HCT116 (cell line): ENCODE measurements at regions not wholly inside any gene's neighbourhood (a gene's known extent, or its start where the extent isn't known, plus 50 kb on each side); places are given as distances from the start of the nearest gene placed in this dataset.

ENCODE experiments used
- ATAC-seq: fragments of 200-7000 bp; cut with Tn5 transposase; 2 replicates; pipeline ENCODE4 v1.9.1; 2020; ENCODE audit warnings: mild to moderate bottlenecking, moderate library complexity
- BruUV-seq: library from RNA; stranded (reverse); fragments of 400-500 nt; replicated peaks from 2 replicates; lab custom pipeline; 2021; lab: Mats Ljungman, UMichigan
- CTCF ChIA-PET: fragments of 300-600 bp; sonication (Branson Sonifier 250); formaldehyde crosslinking; loops from one replicate; lab custom pipeline; 2021; ENCODE audit warnings: antibody characterized with exemption; lab: Charles Lee
- POLR2A ChIA-PET: fragments of 300-600, 350-600 bp; sonication (Branson Sonifier 250); formaldehyde crosslinking; loops from one replicate; lab custom pipeline; 2021; ENCODE audit warnings: antibody characterized with exemption; lab: Charles Lee
- RAD21 ChIA-PET, 2 experiments: fragments of 300-600 bp; sonication (Branson Sonifier 250); formaldehyde crosslinking; loops; one replicate each; lab custom pipeline; 2023; ENCODE audit warnings: low total read pairs in 2 of 2; ENCODE audit not compliant: uncharacterized antibody in 2 of 2, unreplicated experiment in 2 of 2, low non-redundant PET in 1 of 2; lab: Charles Lee
- DNase-seq: peaks from one replicate; pipeline ENCODE4 v3.0.0-alpha.2; 2010; ENCODE audit warnings: low read depth, low spot score
- H2AFZ ChIP-seq: fragments of 200-600 bp; shearing (Covaris generic), sonication (generic); 2 replicates; pipeline ENCODE4 v1.6.1; 2017; ENCODE audit warnings: low read depth, mixed run types, mixed read lengths, antibody characterized with exemption, low read length; ENCODE audit not compliant: poor library complexity, severe bottlenecking
- H3K27ac ChIP-seq: 2 replicates; pipeline ENCODE4 v1.5.1; 2012; ENCODE audit warnings: low read depth, low read length
- H3K27me3 ChIP-seq: fragments of 200-600 bp; sonication (generic); 2 replicates; pipeline ENCODE4 v1.6.1; 2016; ENCODE audit warnings: mixed run types, low read length, mixed read lengths; ENCODE audit not compliant: insufficient read depth
- H3K36me3 ChIP-seq, 2 experiments: fragments of 200-500 bp in 1 of 2; fragments of 200-600 bp in 1 of 2; sonication (Bioruptor generic) in 1 of 2; sonication (generic) in 1 of 2; 2 replicates each; pipeline versions ENCODE4 v1.5.1 to v1.6.1; 2014 to 2016; ENCODE audit warnings: low read length in 2 of 2, inconsistent platforms in 1 of 2, mixed read lengths in 1 of 2, mixed run types in 1 of 2; ENCODE audit not compliant: insufficient read depth in 2 of 2, control insufficient read depth in 1 of 2
- H3K4me1 ChIP-seq, 2 experiments: fragments of 200-600 bp in 1 of 2; sonication (generic) in 1 of 2; 2 replicates each; pipeline versions ENCODE4 v1.5.1 to v1.6.1; 2012 to 2017; ENCODE audit warnings: low read length in 2 of 2, inconsistent platforms in 1 of 2, mild to moderate bottlenecking in 1 of 2, mixed read lengths in 1 of 2, mixed run types in 1 of 2, moderate library complexity in 1 of 2; ENCODE audit not compliant: insufficient read depth in 2 of 2, control insufficient read depth in 1 of 2
- H3K4me2 ChIP-seq: fragments of 200-600 bp; sonication (generic); 2 replicates; pipeline ENCODE4 v1.6.1; 2017; ENCODE audit warnings: mixed run types, low read length, mixed read lengths
- H3K4me3 ChIP-seq, 2 experiments: fragments of 200-600 bp in 1 of 2; sonication (generic) in 1 of 2; replicated peaks in 1 of 2; 2 replicates each; pipeline ENCODE4 v1.5.1; 2011 to 2016; ENCODE audit warnings: low read length in 2 of 2, control low read depth in 1 of 2, low read depth in 1 of 2, mild to moderate bottlenecking in 1 of 2, mixed read lengths in 1 of 2, mixed run types in 1 of 2
- H3K79me2 ChIP-seq: fragments of 200-600 bp; sonication (generic); 2 replicates; pipeline ENCODE4 v1.6.1; 2017; ENCODE audit warnings: mild to moderate bottlenecking, mixed run types, low read length, moderate library complexity, mixed read lengths; ENCODE audit not compliant: insufficient read depth
- H3K9ac ChIP-seq: fragments of 200-600 bp; sonication (generic); 2 replicates; pipeline ENCODE4 v1.6.1; 2016; ENCODE audit warnings: low read length, mixed read lengths
- H3K9me2 ChIP-seq: fragments of 200-600 bp; sonication (generic), shearing (Covaris generic); 2 replicates; pipeline ENCODE4 v1.6.1; 2017; ENCODE audit warnings: mixed run types, mild to moderate bottlenecking, moderate library complexity; ENCODE audit not compliant: insufficient read depth
- H3K9me3 ChIP-seq, 2 experiments: fragments of 200-500 bp in 1 of 2; fragments of 200-600 bp in 1 of 2; sonication (Bioruptor generic) in 1 of 2; sonication (generic) in 1 of 2; 2 replicates each; pipeline ENCODE4 v1.6.1; 2014 to 2017; ENCODE audit warnings: low read length in 2 of 2, mixed read lengths in 2 of 2, inconsistent platforms in 1 of 2, low read depth in 1 of 2, mild to moderate bottlenecking in 1 of 2, mixed run types in 1 of 2, moderate library complexity in 1 of 2; ENCODE audit not compliant: control insufficient read depth in 1 of 2, insufficient read depth in 1 of 2
- H4K20me1 ChIP-seq: fragments of 200-600 bp; sonication (generic), shearing (Covaris generic); 2 replicates; pipeline ENCODE4 v1.6.1; 2017; ENCODE audit warnings: mixed run types, mild to moderate bottlenecking, moderate library complexity; ENCODE audit not compliant: insufficient read depth
- CBX3 ChIP-seq: IDR thresholded peaks from 2 replicates; pipeline ENCODE4 v1.6.1; 2012; ENCODE audit warnings: low read depth
- CEBPB ChIP-seq: IDR thresholded peaks from 2 replicates; pipeline ENCODE4 v1.6.1; 2012; ENCODE audit warnings: low read depth
- CTCF ChIP-seq, 3 experiments: fragments of 200-600 bp in 1 of 3; sonication (generic) in 1 of 3; IDR thresholded peaks in 2 of 3; conservative IDR thresholded peaks in 1 of 3; 2 replicates each; pipeline ENCODE4 v1.5.1; 2012 to 2017; ENCODE audit warnings: low read depth in 2 of 3, low read length in 2 of 3, antibody characterized with exemption in 1 of 3, borderline replicate concordance in 1 of 3, control low read depth in 1 of 3, mild to moderate bottlenecking in 1 of 3, mixed read lengths in 1 of 3, mixed run types in 1 of 3, moderate library complexity in 1 of 3; ENCODE audit not compliant: insufficient read depth in 1 of 3
- EGR1 ChIP-seq: IDR thresholded peaks from 2 replicates; pipeline ENCODE4 v1.6.1; 2012; ENCODE audit warnings: low read depth
- EZH2 ChIP-seq: fragments of 200-600 bp; sonication (generic); IDR thresholded peaks from 2 replicates; pipeline ENCODE4 v1.6.1; 2017; ENCODE audit warnings: antibody characterized with exemption, mixed run types
- EZH2phosphoT487 ChIP-seq: fragments of 200-600 bp; IDR thresholded peaks from 2 replicates; pipeline ENCODE4 v1.6.1; 2018; ENCODE audit warnings: antibody characterized with exemption, borderline replicate concordance
- FOSL1 ChIP-seq: IDR thresholded peaks from 2 replicates; pipeline ENCODE4 v1.6.1; 2012; ENCODE audit warnings: low read depth
- JUND ChIP-seq: IDR thresholded peaks from 2 replicates; pipeline ENCODE4 v1.6.1; 2012
- POLR2A ChIP-seq: IDR thresholded peaks from 2 replicates; pipeline ENCODE4 v1.7.0; 2011; ENCODE audit warnings: borderline replicate concordance; ENCODE audit not compliant: insufficient read depth, insufficient read length; ENCODE audit errors: extremely low read depth
- POLR2AphosphoS5 ChIP-seq: IDR thresholded peaks from 2 replicates; pipeline ENCODE4 v1.6.1; 2011; ENCODE audit warnings: mild to moderate bottlenecking, low read depth, low read length, moderate library complexity
- RAD21 ChIP-seq: IDR thresholded peaks from 2 replicates; pipeline ENCODE4 v1.6.1; 2012; ENCODE audit warnings: low read depth, mild to moderate bottlenecking
- REST ChIP-seq: IDR thresholded peaks from 2 replicates; pipeline ENCODE4 v1.6.1; 2012; ENCODE audit warnings: low read depth
- SIN3A ChIP-seq: IDR thresholded peaks from 2 replicates; pipeline ENCODE4 v1.6.1; 2012; ENCODE audit warnings: low read depth
- SP1 ChIP-seq: IDR thresholded peaks from 2 replicates; pipeline ENCODE4 v1.6.1; 2012; ENCODE audit warnings: low read depth
- SRF ChIP-seq: IDR thresholded peaks from 2 replicates; pipeline ENCODE4 v1.6.1; 2012; ENCODE audit warnings: low read depth
- TCF7L2 ChIP-seq: IDR thresholded peaks from 2 replicates; pipeline ENCODE4 v1.7.0; 2011; ENCODE audit warnings: borderline replicate concordance, inconsistent platforms; ENCODE audit not compliant: insufficient read depth, insufficient read length; ENCODE audit errors: extremely low read depth
- ZBTB33 ChIP-seq: IDR thresholded peaks from 2 replicates; pipeline ENCODE4 v1.6.1; 2011; ENCODE audit warnings: mild to moderate bottlenecking, low read length, moderate library complexity; ENCODE audit not compliant: insufficient replicate concordance; ENCODE audit errors: extremely low read depth
- ZFX ChIP-seq: fragments of 450-650 bp; IDR thresholded peaks from 2 replicates; pipeline ENCODE4 v1.6.1; 2017
- ZNF274 ChIP-seq: fragments of 200-500 bp; sonication (Bioruptor generic); IDR thresholded peaks from 2 replicates; pipeline ENCODE4 v1.6.1; 2014; ENCODE audit warnings: mild to moderate bottlenecking, low read depth, low read length, inconsistent platforms
- intact Hi-C: fragments of 100-400 bp; cut with micrococcal nuclease; formaldehyde crosslinking; loops from 2 replicates; pipeline ENCODE4 v1.10.0; 2022

- H3K4me3 ChIP-seq = no peak overlapping the region
- ChIA-PET POLR2A (no interaction called here), CTCF (no interaction called here), RAD21 (no interaction called here)
- H3K9ac ChIP-seq = no peak overlapping the region
- peaks cover 0 to 3% of the 10 kb centered on the region in 2 experiments; a peak in 2 of 4 replicates for H3K9me3 ChIP-seq
- H3K4me2 ChIP-seq = no peak overlapping the region
- H3K79me2 ChIP-seq = no peaks in the 10 kb centered on the region
- DNase-seq (no peak), ATAC-seq (no peak)
- intact Hi-C loops = no loop called here
- H3K4me1 ChIP-seq = no peaks in the 10 kb centered on the region
- H3K27ac ChIP-seq = no peak overlapping the region
- H2AFZ ChIP-seq = no peak overlapping the region
- BruUV-seq = no TSS peak
- TF ChIP-seq SRF (no peak), CBX3 (no peak), ZBTB33 (no peak), EGR1 (no peak), EZH2 (no peak), SP1 (no peak), ZFX (no peak), SIN3A (no peak), EZH2phosphoT487 (no peak), RAD21 (no peak), CEBPB (no peak), ZNF274 (no peak), POLR2AphosphoS5 (no peak), REST (no peak), POLR2A (no peak), JUND (no peak), CTCF (IDR thresholded peaks at IDR 0.05 in 2 of 3, conservative IDR thresholded peaks at IDR 0.05 in 1 of 3; ENCODE audit: borderline replicate concordance in 1 of 3, insufficient read depth in 1 of 3, low read depth in 2 of 3, low read length in 2 of 3) (no peak), TCF7L2 (no peak), FOSL1 (no peak)
- H3K36me3 ChIP-seq = no peaks in the 10 kb centered on the region
- no peaks in the 10 kb centered on the region for H4K20me1 ChIP-seq
- H3K27me3 ChIP-seq = no peaks in the 10 kb centered on the region
- no peaks in the 10 kb centered on the region for H3K9me2 ChIP-seq
Observed at GRCh38 chr11:42923651-42924050, 388.1 kb upstream of the API5 start.
